H9 (cell line): ENCODE measurements at regions not wholly inside any gene's neighbourhood (a gene's known extent, or its start where the extent isn't known, plus 50 kb on each side); places are given as distances from the start of the nearest gene placed in this dataset.

Experiments
- DNase-seq: peaks from one replicate; pipeline ENCODE4 v3.0.0-alpha.2; 2017
- H2AFZ ChIP-seq: one replicate; pipeline ENCODE4 v1.6.1; 2013; ENCODE audit warnings: mild to moderate bottlenecking, low read length, control low read depth, moderate library complexity
- H2AK5ac ChIP-seq: 2 replicates; pipeline ENCODE4 v1.6.1; 2013; ENCODE audit warnings: low read length, control low read depth, mixed read lengths; ENCODE audit not compliant: insufficient read length
- H2BK120ac ChIP-seq: one replicate; pipeline ENCODE4 v1.6.1; 2013; ENCODE audit warnings: low read depth, mild to moderate bottlenecking, low read length, control low read depth, inconsistent platforms; ENCODE audit not compliant: poor library complexity, severe bottlenecking
- H2BK12ac ChIP-seq: 2 replicates; pipeline ENCODE4 v1.6.1; 2013; ENCODE audit warnings: low read length, control low read depth, mixed read lengths, low read depth; ENCODE audit not compliant: insufficient read length
- H2BK15ac ChIP-seq: 2 replicates; pipeline ENCODE4 v1.6.1; 2013; ENCODE audit warnings: low read depth, low read length, control low read depth
- H2BK20ac ChIP-seq: one replicate; pipeline ENCODE4 v1.6.1; 2013; ENCODE audit warnings: low read depth, mild to moderate bottlenecking, low read length, control low read depth, inconsistent platforms; ENCODE audit not compliant: poor library complexity, severe bottlenecking
- H2BK5ac ChIP-seq: 2 replicates; pipeline ENCODE4 v1.6.1; 2013; ENCODE audit warnings: low read length, control low read depth, mixed read lengths; ENCODE audit not compliant: insufficient read length
- H3K14ac ChIP-seq: 2 replicates; pipeline ENCODE4 v1.6.1; 2013; ENCODE audit warnings: low read length, control low read depth; ENCODE audit not compliant: insufficient read depth
- H3K18ac ChIP-seq: 2 replicates; pipeline ENCODE4 v1.6.1; 2013; ENCODE audit warnings: low read depth, mild to moderate bottlenecking, mixed read lengths, low read length, control low read depth; ENCODE audit not compliant: insufficient read length
- H3K23ac ChIP-seq: 2 replicates; pipeline ENCODE4 v1.6.1; 2013; ENCODE audit warnings: low read length, control low read depth, mixed read lengths, low read depth; ENCODE audit not compliant: insufficient read length
- H3K23me2 ChIP-seq: 2 replicates; pipeline ENCODE4 v1.6.1; 2013; ENCODE audit warnings: low read depth, mild to moderate bottlenecking, mixed read lengths, low read length, control low read depth; ENCODE audit not compliant: insufficient read length, poor library complexity, severe bottlenecking
- H3K27ac ChIP-seq: 2 replicates; pipeline ENCODE4 v1.5.1; 2013; ENCODE audit warnings: low read length, control low read depth, mixed read lengths, low read depth; ENCODE audit not compliant: insufficient read length
- H3K27me3 ChIP-seq: 2 replicates; pipeline ENCODE4 v1.6.1; 2013; ENCODE audit warnings: low read length, control low read depth, inconsistent platforms; ENCODE audit not compliant: insufficient read depth
- H3K4ac ChIP-seq: 2 replicates; pipeline ENCODE4 v1.6.1; 2013; ENCODE audit warnings: low read depth, mild to moderate bottlenecking, control low read depth, inconsistent platforms, low read length, moderate library complexity
- H3K4me1 ChIP-seq: 2 replicates; pipeline ENCODE4 v1.6.1; 2013; ENCODE audit warnings: low read length, control low read depth, inconsistent platforms; ENCODE audit not compliant: insufficient read depth
- H3K4me2 ChIP-seq: 2 replicates; pipeline ENCODE4 v1.6.1; 2013; ENCODE audit warnings: low read length, control low read depth, mixed read lengths; ENCODE audit not compliant: insufficient read length, insufficient read depth
- H3K56ac ChIP-seq: 2 replicates; pipeline ENCODE4 v1.6.1; 2013; ENCODE audit warnings: low read depth, mild to moderate bottlenecking, mixed read lengths, low read length, control low read depth; ENCODE audit not compliant: insufficient read length
- H3K79me1 ChIP-seq: 2 replicates; pipeline ENCODE4 v1.6.1; 2013; ENCODE audit warnings: low read depth, mild to moderate bottlenecking, moderate library complexity, low read length, control low read depth, inconsistent platforms; ENCODE audit not compliant: insufficient read depth, poor library complexity, severe bottlenecking
- H3K79me2 ChIP-seq: 2 replicates; pipeline ENCODE4 v1.6.1; 2013; ENCODE audit warnings: low read length, control low read depth, inconsistent platforms; ENCODE audit not compliant: insufficient read depth
- H3K9ac ChIP-seq: 2 replicates; pipeline ENCODE4 v1.6.1; 2013; ENCODE audit warnings: low read length, control low read depth, mixed read lengths; ENCODE audit not compliant: insufficient read length; ENCODE audit errors: extremely low read depth
- H3K9me3 ChIP-seq: one replicate; pipeline ENCODE4 v1.6.1; 2013; ENCODE audit warnings: low read depth, low read length, inconsistent platforms; ENCODE audit not compliant: control insufficient read depth
- H3T11ph ChIP-seq: one replicate; pipeline ENCODE4 v1.6.1; 2013; ENCODE audit warnings: mild to moderate bottlenecking, low read length, control low read depth, inconsistent platforms
- H4K20me1 ChIP-seq: one replicate; pipeline ENCODE4 v1.6.1; 2013; ENCODE audit not compliant: control insufficient read depth, insufficient read length, insufficient read depth
- H4K5ac ChIP-seq: 2 replicates; pipeline ENCODE4 v1.6.1; 2013; ENCODE audit warnings: low read depth, mild to moderate bottlenecking, mixed read lengths, low read length, control low read depth; ENCODE audit not compliant: insufficient read length
- H4K8ac ChIP-seq: replicated peaks from 2 replicates; pipeline ENCODE4 v1.6.1; 2013; ENCODE audit warnings: low read length, control low read depth, mixed read lengths, low read depth; ENCODE audit not compliant: insufficient read length
- H4K91ac ChIP-seq: 2 replicates; pipeline ENCODE4 v1.6.1; 2013; ENCODE audit warnings: low read depth, mild to moderate bottlenecking, moderate library complexity, mixed read lengths, low read length, control low read depth; ENCODE audit not compliant: insufficient read length
- H3K27ac Mint-ChIP-seq, 3 experiments: 2 replicates in 2 of 3; 3 replicates in 1 of 3; pipeline ENCODE4 v1.8.0; 2020 to 2021; ENCODE audit warnings: mixed read lengths in 3 of 3, mild to moderate bottlenecking in 1 of 3, moderate library complexity in 1 of 3
- H3K27me3 Mint-ChIP-seq: 2 replicates; pipeline ENCODE4 v1.8.0; 2021; ENCODE audit warnings: low read depth, mild to moderate bottlenecking, moderate library complexity, mixed read lengths
- H3K36me3 Mint-ChIP-seq, 3 experiments: 2 replicates in 2 of 3; 3 replicates in 1 of 3; pipeline ENCODE4 v1.8.0; 2020 to 2021; ENCODE audit warnings: low read depth in 3 of 3, mixed read lengths in 3 of 3; ENCODE audit not compliant: insufficient read depth in 1 of 3
- H3K4me1 Mint-ChIP-seq, 2 experiments: 2 replicates each; pipeline ENCODE4 v1.8.0; 2020; ENCODE audit warnings: mixed read lengths in 2 of 2
- H3K4me3 Mint-ChIP-seq, 2 experiments: 2 replicates in 1 of 2; 3 replicates in 1 of 2; pipeline ENCODE4 v1.8.0; 2020 to 2021; ENCODE audit warnings: mild to moderate bottlenecking in 2 of 2, mixed read lengths in 2 of 2, moderate library complexity in 1 of 2
- H3K9me3 Mint-ChIP-seq, 2 experiments: 2 replicates in 1 of 2; 3 replicates in 1 of 2; pipeline ENCODE4 v1.8.0; 2020; ENCODE audit warnings: mild to moderate bottlenecking in 2 of 2, mixed read lengths in 2 of 2, moderate library complexity in 1 of 2
- WGBS: extraction: QIAGEN DNeasy Blood & Tissue Kit; methylation state at CpG from one replicate; pipeline ENCODE4 v1.1.7; 2013; ENCODE audit warnings: missing lambda C conversion rate, low lambda C conversion rate, mixed read lengths; ENCODE audit not compliant: insufficient read length; ENCODE audit errors: extremely low coverage; 5-methylcytosine and 5-hydroxymethylcytosine counted together
- TF ChIP-seq, protein P1 (sequence below): fragments of 200-600 bp; sonication (generic); conservative IDR thresholded peaks from 3 replicates; pipeline ENCODE4 v1.8.0; 2021; ENCODE audit warnings: antibody characterized with exemption, mild to moderate bottlenecking

DNA sequence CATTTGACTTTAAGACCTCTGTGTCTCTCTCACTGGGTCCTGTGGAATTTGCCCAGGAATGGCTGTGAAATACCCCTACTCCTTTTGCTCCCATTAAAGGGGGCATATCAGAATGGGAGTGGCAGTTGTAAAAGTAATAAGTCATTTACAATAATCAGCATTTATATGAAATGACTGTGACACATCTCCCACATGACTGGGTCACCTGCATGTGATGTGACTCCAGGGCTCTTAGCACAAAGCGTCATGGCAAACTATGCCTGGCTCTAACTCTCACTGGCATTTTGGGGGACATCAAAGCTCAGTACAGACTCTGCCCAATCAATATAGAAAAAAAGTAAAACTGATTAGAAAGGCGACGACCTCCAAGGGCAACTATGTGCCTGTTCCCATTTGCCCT, 157.6 kb downstream of the RPS24 start:
- H3K4me3 Mint-ChIP-seq: no peak overlapping the region
- Histone ChIP-seq H3K27ac (no peak overlapping the region), H3K23me2 (no peaks in the 10 kb centered on the region), H3K79me2 (no peaks in the 10 kb centered on the region), H2AFZ (no peak overlapping the region), H2BK5ac (no peak overlapping the region), H3K18ac (no peak overlapping the region), H3K4me1 (no peaks in the 10 kb centered on the region), H2BK120ac (no peak overlapping the region), H4K8ac (no peak overlapping the region), H2BK20ac (no peak overlapping the region), H4K20me1 (no peaks in the 10 kb centered on the region), H3K56ac (no peak overlapping the region), H4K5ac (no peak overlapping the region), H3K9me3 (no peaks in the 10 kb centered on the region), H2BK15ac (no peak overlapping the region), H3K79me1 (no peaks in the 10 kb centered on the region), H2BK12ac (no peak overlapping the region), H2AK5ac (no peak overlapping the region), H3K14ac (no peak overlapping the region), H3K27me3 (no peaks in the 10 kb centered on the region), H3K9ac (no peak overlapping the region), H3K4ac (no peak overlapping the region), H4K91ac (no peak overlapping the region), H3K23ac (no peak overlapping the region), H3T11ph (no peak overlapping the region), H3K4me2 (no peak overlapping the region)
- H3K27ac Mint-ChIP-seq: no peak overlapping the region
- no CpG with 5 or more reads among the region's 3 CpGs for WGBS
- TF ChIP-seq, protein P1, sequence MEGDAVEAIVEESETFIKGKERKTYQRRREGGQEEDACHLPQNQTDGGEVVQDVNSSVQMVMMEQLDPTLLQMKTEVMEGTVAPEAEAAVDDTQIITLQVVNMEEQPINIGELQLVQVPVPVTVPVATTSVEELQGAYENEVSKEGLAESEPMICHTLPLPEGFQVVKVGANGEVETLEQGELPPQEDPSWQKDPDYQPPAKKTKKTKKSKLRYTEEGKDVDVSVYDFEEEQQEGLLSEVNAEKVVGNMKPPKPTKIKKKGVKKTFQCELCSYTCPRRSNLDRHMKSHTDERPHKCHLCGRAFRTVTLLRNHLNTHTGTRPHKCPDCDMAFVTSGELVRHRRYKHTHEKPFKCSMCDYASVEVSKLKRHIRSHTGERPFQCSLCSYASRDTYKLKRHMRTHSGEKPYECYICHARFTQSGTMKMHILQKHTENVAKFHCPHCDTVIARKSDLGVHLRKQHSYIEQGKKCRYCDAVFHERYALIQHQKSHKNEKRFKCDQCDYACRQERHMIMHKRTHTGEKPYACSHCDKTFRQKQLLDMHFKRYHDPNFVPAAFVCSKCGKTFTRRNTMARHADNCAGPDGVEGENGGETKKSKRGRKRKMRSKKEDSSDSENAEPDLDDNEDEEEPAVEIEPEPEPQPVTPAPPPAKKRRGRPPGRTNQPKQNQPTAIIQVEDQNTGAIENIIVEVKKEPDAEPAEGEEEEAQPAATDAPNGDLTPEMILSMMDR: no peak
- H3K36me3 Mint-ChIP-seq: peaks cover 0 to 8% (median 5%) of the 10 kb centered on the region in 3 experiments; a peak in 4 of 7 replicates
- no peak for DNase-seq
- H3K4me1 Mint-ChIP-seq: peaks cover 3 to 6% of the 10 kb centered on the region in 2 experiments; a peak in 2 of 4 replicates
- H3K27me3 Mint-ChIP-seq: peaks cover 6% of the 10 kb centered on the region
- H3K9me3 Mint-ChIP-seq: peaks cover 16 to 17% of the 10 kb centered on the region in 2 experiments
